Keratinocyte (primary cell): ENCODE measurements at regions not wholly inside any gene's neighbourhood (a gene's known extent, or its start where the extent isn't known, plus 50 kb on each side); places are given as distances from the start of the nearest gene placed in this dataset.

Source experiments
- DNase-seq: peaks from one replicate; pipeline ENCODE4 v3.0.0-alpha.2; 2011; ENCODE audit warnings: low read depth, missing footprints, low spot score
- FAIRE-seq: peaks from 2 replicates; lab custom pipeline; 2011; peaks lifted over from hg19 to GRCh38; lab: Jason Lieb, UNC
- H2AFZ ChIP-seq: 2 replicates; pipeline ENCODE4 v1.6.0; 2012; ENCODE audit warnings: low read length, control low read depth, inconsistent platforms; ENCODE audit not compliant: control insufficient read depth
- H3K27ac ChIP-seq: 2 replicates; pipeline ENCODE4 v1.5.1; 2011; ENCODE audit warnings: low read length; ENCODE audit not compliant: control insufficient read depth, insufficient read depth
- H3K27me3 ChIP-seq: 3 replicates; pipeline ENCODE4 v1.6.0; 2011; ENCODE audit warnings: low read length; ENCODE audit not compliant: control insufficient read depth, insufficient read depth; ENCODE audit errors: extremely low read depth
- H3K36me3 ChIP-seq, 2 experiments: 2 replicates in 1 of 2; 3 replicates in 1 of 2; pipeline ENCODE4 v1.5.1; 2011; ENCODE audit warnings: low read length in 2 of 2, mild to moderate bottlenecking in 1 of 2; ENCODE audit not compliant: control insufficient read depth in 2 of 2, insufficient read depth in 2 of 2; ENCODE audit errors: extremely low read depth in 1 of 2
- H3K4me1 ChIP-seq: 3 replicates; pipeline ENCODE4 v1.5.1; 2011; ENCODE audit warnings: low read length; ENCODE audit not compliant: control insufficient read depth, insufficient read depth; ENCODE audit errors: extremely low read depth
- H3K4me2 ChIP-seq: 3 replicates; pipeline ENCODE4 v1.6.0; 2011; ENCODE audit warnings: low read depth, low read length; ENCODE audit not compliant: control insufficient read depth, insufficient read depth; ENCODE audit errors: extremely low read depth
- H3K4me3 ChIP-seq, 3 experiments: fragments of 200-600 bp in 1 of 3; sonication (generic) in 1 of 3; 2 replicates in 2 of 3; 3 replicates in 1 of 3; pipeline ENCODE4 v1.5.1; 2011 to 2016; ENCODE audit warnings: low read length in 3 of 3, mild to moderate bottlenecking in 3 of 3, control low read depth in 2 of 3, inconsistent platforms in 1 of 3, low read depth in 1 of 3, mixed read lengths in 1 of 3, mixed run types in 1 of 3, moderate library complexity in 1 of 3; ENCODE audit not compliant: control insufficient read depth in 2 of 3, insufficient read depth in 2 of 3; ENCODE audit errors: extremely low read depth in 1 of 3
- H3K79me2 ChIP-seq: 2 replicates; pipeline ENCODE4 v1.6.0; 2012; ENCODE audit warnings: low read length; ENCODE audit not compliant: control insufficient read depth, insufficient read depth
- H3K9ac ChIP-seq: 3 replicates; pipeline ENCODE4 v1.6.0; 2011; ENCODE audit warnings: low read length; ENCODE audit not compliant: control insufficient read depth, insufficient read depth; ENCODE audit errors: extremely low read depth
- H3K9me1 ChIP-seq: 3 replicates; pipeline ENCODE4 v1.6.0; 2011; ENCODE audit warnings: low read length; ENCODE audit not compliant: control insufficient read depth, insufficient read depth; ENCODE audit errors: extremely low read depth
- H3K9me3 ChIP-seq: 2 replicates; pipeline ENCODE4 v1.5.1; 2012; ENCODE audit warnings: low read depth, low read length; ENCODE audit not compliant: control insufficient read depth
- H4K20me1 ChIP-seq: 3 replicates; pipeline ENCODE4 v1.6.0; 2011; ENCODE audit warnings: low read length; ENCODE audit not compliant: control insufficient read depth, insufficient read depth; ENCODE audit errors: extremely low read depth
- CTCF ChIP-seq, 3 experiments: IDR thresholded peaks in 1 of 3; conservative IDR thresholded peaks in 1 of 3; optimal IDR thresholded peaks in 1 of 3; 2 replicates in 2 of 3; 3 replicates in 1 of 3; pipeline versions ENCODE3 to v1.5.1; 2011; ENCODE audit warnings: low read length in 3 of 3, mild to moderate bottlenecking in 3 of 3, moderate library complexity in 2 of 3, control low read depth in 1 of 3, inconsistent platforms in 1 of 3; ENCODE audit not compliant: insufficient read depth in 2 of 3; ENCODE audit errors: extremely low read depth in 1 of 3
- EZH2 ChIP-seq: IDR thresholded peaks from one replicate; pipeline ENCODE4 v1.6.1; 2012; ENCODE audit warnings: inconsistent platforms, mild to moderate bottlenecking, low read length, moderate library complexity
- dilution Hi-C: fragments of 300-500 bp; cut with MboI; formaldehyde crosslinking; loops from one replicate; pipeline ENCODE4 v1.7.0; 2020; ENCODE audit warnings: low sequenced_read_pairs; ENCODE audit not compliant: extremely low pct_ligation_motif_present

- H3K9ac ChIP-seq = no peak overlapping the region
- FAIRE-seq (no peak), DNase-seq (no peak)
- H3K4me1 ChIP-seq = peaks cover 3% of the 10 kb centered on the region
- no peak overlapping the region for H3K27ac ChIP-seq
- H3K4me3 ChIP-seq = no peak overlapping the region
- no peaks in the 10 kb centered on the region for H3K36me3 ChIP-seq
- H4K20me1 ChIP-seq = no peaks in the 10 kb centered on the region
- no peaks in the 10 kb centered on the region for H3K79me2 ChIP-seq
- H2AFZ ChIP-seq = no peak overlapping the region
- no peaks in the 10 kb centered on the region for H3K9me3 ChIP-seq
- TF ChIP-seq CTCF (optimal IDR thresholded peaks at IDR 0.05 in 1 of 3, IDR thresholded peaks at IDR 0.05 in 1 of 3, conservative IDR thresholded peaks at IDR 0.05 in 1 of 3; ENCODE audit: extremely low read depth in 1 of 3, insufficient read depth in 2 of 3, low read length in 3 of 3) = no peak
- TF ChIP-seq EZH2 = no peak
- no peaks in the 10 kb centered on the region for H3K9me1 ChIP-seq
- H3K4me2 ChIP-seq = no peak overlapping the region
- no peaks in the 10 kb centered on the region for H3K27me3 ChIP-seq
- dilution Hi-C loops = no loop called here
These were observed 88.4 kb upstream of the GRAMD2B start for GRCh38 chr5:126334760-126335159.

GRCh38 chr5:126335886-126336285 is 87.3 kb upstream of the GRAMD2B start:
- no peak for TF ChIP-seq EZH2
- TF ChIP-seq CTCF (optimal IDR thresholded peaks at IDR 0.05 in 1 of 3, IDR thresholded peaks at IDR 0.05 in 1 of 3, conservative IDR thresholded peaks at IDR 0.05 in 1 of 3; ENCODE audit: extremely low read depth in 1 of 3, insufficient read depth in 2 of 3, low read length in 3 of 3) = no peak
- Histone ChIP-seq H3K27me3 (no peaks in the 10 kb centered on the region), H3K27ac (no peak overlapping the region), H3K4me1 (peaks cover 3% of the 10 kb centered on the region), H3K4me2 (no peak overlapping the region), H3K79me2 (no peaks in the 10 kb centered on the region), H4K20me1 (no peaks in the 10 kb centered on the region), H3K9me1 (no peaks in the 10 kb centered on the region), H3K4me3 (no peak overlapping the region), H3K36me3 (no peaks in the 10 kb centered on the region), H3K9ac (no peak overlapping the region), H2AFZ (no peak overlapping the region), H3K9me3 (no peaks in the 10 kb centered on the region)
- dilution Hi-C loops = no loop called here
- DNase-seq (no peak), FAIRE-seq (no peak)
